ENCODE measurements at regions not wholly inside any gene's neighbourhood (a gene's known extent, or its start where the extent isn't known, plus 50 kb on each side); places are given as distances from the start of the nearest gene placed in this dataset.

DNA sequence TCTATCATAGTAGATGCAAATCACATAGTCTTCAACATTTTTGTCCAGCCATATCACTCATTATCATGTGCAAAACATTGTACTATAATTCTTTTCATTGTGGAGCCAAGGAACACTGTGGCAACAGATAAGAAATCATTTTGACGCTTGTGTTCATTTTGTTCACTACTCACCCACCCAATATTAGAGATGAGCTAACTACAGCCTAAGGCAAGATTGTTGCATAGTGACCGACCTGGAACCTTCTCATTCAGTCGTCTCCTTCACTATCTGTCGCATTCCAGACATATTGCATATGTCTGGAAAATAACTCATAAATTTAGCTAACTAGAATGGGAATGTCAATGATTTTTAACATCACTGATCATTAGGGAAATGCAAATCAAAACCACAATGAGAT, 270.3 kb downstream of the CGGBP1 start:
- no peaks in the 10 kb centered on the region for H3K79me2 ChIP-seq (ENCODE audit: control insufficient read depth, insufficient read depth, low read length)
- no peaks in the 10 kb centered on the region for H4K20me1 ChIP-seq (ENCODE audit: control insufficient read depth, extremely low read depth, insufficient read depth, low read length)
- no peak overlapping the region for H3K9ac ChIP-seq (ENCODE audit: control insufficient read depth, extremely low read depth, insufficient read depth, low read length)
- FAIRE-seq = no peak
- no peaks in the 10 kb centered on the region for H3K4me1 ChIP-seq (ENCODE audit: control insufficient read depth, extremely low read depth, insufficient read depth, low read length)
- H3K9me3 ChIP-seq (ENCODE audit: control insufficient read depth, low read depth, low read length) = no peaks in the 10 kb centered on the region
- DNase-seq (ENCODE audit: low read depth, low spot score) = no peak
- H2AFZ ChIP-seq (ENCODE audit: control insufficient read depth, low read length) = no peak overlapping the region
- H3K4me2 ChIP-seq (ENCODE audit: control insufficient read depth, extremely low read depth, insufficient read depth, low read depth, low read length) = no peak overlapping the region
- TF ChIP-seq, protein P1, sequence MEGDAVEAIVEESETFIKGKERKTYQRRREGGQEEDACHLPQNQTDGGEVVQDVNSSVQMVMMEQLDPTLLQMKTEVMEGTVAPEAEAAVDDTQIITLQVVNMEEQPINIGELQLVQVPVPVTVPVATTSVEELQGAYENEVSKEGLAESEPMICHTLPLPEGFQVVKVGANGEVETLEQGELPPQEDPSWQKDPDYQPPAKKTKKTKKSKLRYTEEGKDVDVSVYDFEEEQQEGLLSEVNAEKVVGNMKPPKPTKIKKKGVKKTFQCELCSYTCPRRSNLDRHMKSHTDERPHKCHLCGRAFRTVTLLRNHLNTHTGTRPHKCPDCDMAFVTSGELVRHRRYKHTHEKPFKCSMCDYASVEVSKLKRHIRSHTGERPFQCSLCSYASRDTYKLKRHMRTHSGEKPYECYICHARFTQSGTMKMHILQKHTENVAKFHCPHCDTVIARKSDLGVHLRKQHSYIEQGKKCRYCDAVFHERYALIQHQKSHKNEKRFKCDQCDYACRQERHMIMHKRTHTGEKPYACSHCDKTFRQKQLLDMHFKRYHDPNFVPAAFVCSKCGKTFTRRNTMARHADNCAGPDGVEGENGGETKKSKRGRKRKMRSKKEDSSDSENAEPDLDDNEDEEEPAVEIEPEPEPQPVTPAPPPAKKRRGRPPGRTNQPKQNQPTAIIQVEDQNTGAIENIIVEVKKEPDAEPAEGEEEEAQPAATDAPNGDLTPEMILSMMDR (optimal IDR thresholded peaks at IDR 0.05 in 1 of 3, IDR thresholded peaks at IDR 0.05 in 1 of 3, conservative IDR thresholded peaks at IDR 0.05 in 1 of 3; ENCODE audit: extremely low read depth in 1 of 3, insufficient read depth in 2 of 3, low read length in 3 of 3) = no peak
- TF ChIP-seq EZH2 (IDR thresholded peaks at IDR 0.05; ENCODE audit: low read length) = no peak
- no peak overlapping the region for H3K27ac ChIP-seq (ENCODE audit: control insufficient read depth, insufficient read depth, low read length)
- H3K36me3 ChIP-seq (ENCODE audit: control insufficient read depth in 2 of 2, extremely low read depth in 1 of 2, insufficient read depth in 2 of 2, low read length in 2 of 2) = no peaks in the 10 kb centered on the region
- dilution Hi-C loops (cut with MboI; ENCODE audit: extremely low pct_ligation_motif_present, low sequenced_read_pairs) = no loop called here
- H3K9me1 ChIP-seq (ENCODE audit: control insufficient read depth, extremely low read depth, insufficient read depth, low read length) = no peaks in the 10 kb centered on the region
- peaks cover 18% of the 10 kb centered on the region for H3K27me3 ChIP-seq (ENCODE audit: control insufficient read depth, extremely low read depth, insufficient read depth, low read length)
- H3K4me3 ChIP-seq (ENCODE audit: control insufficient read depth in 2 of 3, extremely low read depth in 1 of 3, insufficient read depth in 2 of 3, low read depth in 1 of 3, low read length in 3 of 3) = no peak overlapping the region

DNA sequence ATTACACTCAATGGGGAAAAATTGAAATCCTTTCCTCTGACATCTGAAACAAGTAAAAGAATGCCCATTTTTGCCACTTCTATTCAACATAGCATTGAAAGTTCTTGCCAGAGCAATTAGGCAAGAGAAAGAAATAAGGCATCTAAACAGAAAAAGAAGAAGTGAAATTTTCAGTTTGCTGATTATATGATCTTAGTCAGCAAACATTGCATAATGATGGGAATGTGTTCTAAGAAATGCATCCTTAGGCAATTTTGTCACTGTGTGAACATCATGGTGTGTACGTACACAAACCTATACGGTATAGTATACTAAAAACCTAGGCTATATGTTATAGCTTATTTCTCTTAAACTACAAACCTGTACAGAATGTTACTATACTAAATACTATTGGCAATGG, 278.0 kb downstream of the CGGBP1 start:
- FAIRE-seq = no peak
- no peak for DNase-seq (ENCODE audit: low read depth, low spot score)
- H4K20me1 ChIP-seq (ENCODE audit: control insufficient read depth, extremely low read depth, insufficient read depth, low read length) = no peaks in the 10 kb centered on the region
- H3K27ac ChIP-seq (ENCODE audit: control insufficient read depth, insufficient read depth, low read length) = no peak overlapping the region
- dilution Hi-C loops (cut with MboI; ENCODE audit: extremely low pct_ligation_motif_present, low sequenced_read_pairs) = no loop called here
- no peaks in the 10 kb centered on the region for H3K9me3 ChIP-seq (ENCODE audit: control insufficient read depth, low read depth, low read length)
- H3K9ac ChIP-seq (ENCODE audit: control insufficient read depth, extremely low read depth, insufficient read depth, low read length) = no peak overlapping the region
- H3K4me2 ChIP-seq (ENCODE audit: control insufficient read depth, extremely low read depth, insufficient read depth, low read depth, low read length) = no peak overlapping the region
- TF ChIP-seq, protein P1 (optimal IDR thresholded peaks at IDR 0.05 in 1 of 3, IDR thresholded peaks at IDR 0.05 in 1 of 3, conservative IDR thresholded peaks at IDR 0.05 in 1 of 3; ENCODE audit: extremely low read depth in 1 of 3, insufficient read depth in 2 of 3, low read length in 3 of 3) = no peak
- no peak for TF ChIP-seq EZH2 (IDR thresholded peaks at IDR 0.05; ENCODE audit: low read length)
- H3K9me1 ChIP-seq (ENCODE audit: control insufficient read depth, extremely low read depth, insufficient read depth, low read length) = no peaks in the 10 kb centered on the region
- H3K36me3 ChIP-seq (ENCODE audit: control insufficient read depth in 2 of 2, extremely low read depth in 1 of 2, insufficient read depth in 2 of 2, low read length in 2 of 2) = no peaks in the 10 kb centered on the region
- no peaks in the 10 kb centered on the region for H3K79me2 ChIP-seq (ENCODE audit: control insufficient read depth, insufficient read depth, low read length)
- H3K4me3 ChIP-seq (ENCODE audit: control insufficient read depth in 2 of 3, extremely low read depth in 1 of 3, insufficient read depth in 2 of 3, low read depth in 1 of 3, low read length in 3 of 3) = no peak overlapping the region
- no peaks in the 10 kb centered on the region for H3K27me3 ChIP-seq (ENCODE audit: control insufficient read depth, extremely low read depth, insufficient read depth, low read length)
- no peaks in the 10 kb centered on the region for H3K4me1 ChIP-seq (ENCODE audit: control insufficient read depth, extremely low read depth, insufficient read depth, low read length)
- no peak overlapping the region for H2AFZ ChIP-seq (ENCODE audit: control insufficient read depth, low read length)

Measured in keratinocyte (primary cell).